CD14-positive monocyte (primary cell): ENCODE measurements at regions not wholly inside any gene's neighbourhood (a gene's known extent, or its start where the extent isn't known, plus 50 kb on each side); places are given as distances from the start of the nearest gene placed in this dataset.
A peak's percentile ranks its signal among the peaks of the same experiment; 100 is the strongest.

ENCODE experiments used
- DNase-seq, 3 donors: peaks; one replicate each; pipeline ENCODE4 v3.0.0-alpha.2; 2011 to 2022
- H2AFZ ChIP-seq: 2 replicates; pipeline ENCODE4 v1.6.0; 2012; ENCODE audit warnings: mild to moderate bottlenecking, low read depth, low read length, inconsistent platforms; ENCODE audit not compliant: insufficient read depth, poor library complexity, severe bottlenecking
- H3K27ac ChIP-seq, 2 donors: 1 replicate in 1 of 2; 2 replicates in 1 of 2; pipeline ENCODE4 v1.5.1; 2012 to 2013; ENCODE audit warnings: low read length in 2 of 2, control low read depth in 1 of 2, inconsistent platforms in 1 of 2, low read depth in 1 of 2, mild to moderate bottlenecking in 1 of 2
- H3K27me3 ChIP-seq, 2 donors: one replicate each; pipeline versions ENCODE4 v1.6.0 to v1.6.1; 2011 to 2013; ENCODE audit warnings: low read length in 2 of 2; ENCODE audit not compliant: control insufficient read depth in 2 of 2, insufficient read depth in 2 of 2
- H3K36me3 ChIP-seq, 2 donors: replicated peaks in 1 of 2; 1 replicate in 1 of 2; 2 replicates in 1 of 2; pipeline versions ENCODE4 v1.5.1 to v1.6.1; 2012 to 2013; ENCODE audit warnings: low read length in 2 of 2, control low read depth in 1 of 2, inconsistent platforms in 1 of 2, mild to moderate bottlenecking in 1 of 2; ENCODE audit not compliant: insufficient read depth in 2 of 2, control insufficient read depth in 1 of 2
- H3K4me1 ChIP-seq, 2 donors: 1 replicate in 1 of 2; 2 replicates in 1 of 2; pipeline versions ENCODE4 v1.5.1 to v1.6.1; 2012 to 2013; ENCODE audit warnings: low read length in 2 of 2, control low read depth in 1 of 2, inconsistent platforms in 1 of 2, mild to moderate bottlenecking in 1 of 2, moderate library complexity in 1 of 2; ENCODE audit not compliant: insufficient read depth in 2 of 2, control insufficient read depth in 1 of 2
- H3K4me2 ChIP-seq: replicated peaks from 2 replicates; pipeline ENCODE3; 2012; ENCODE audit warnings: low read length, moderate library complexity, mild to moderate bottlenecking; ENCODE audit not compliant: poor library complexity, severe bottlenecking; ENCODE audit errors: extremely low read depth
- H3K4me3 ChIP-seq, 3 experiments: fragments of 200-600 bp in 1 of 3; sonication (generic) in 1 of 3; replicated peaks in 1 of 3; 1 replicate in 2 of 3; 2 replicates in 1 of 3; pipeline ENCODE4 v1.5.1; 2011 to 2013; ENCODE audit warnings: low read length in 3 of 3, mild to moderate bottlenecking in 3 of 3, control low read depth in 2 of 3, low read depth in 2 of 3, inconsistent platforms in 1 of 3, moderate library complexity in 1 of 3
- H3K79me2 ChIP-seq: 2 replicates; pipeline ENCODE4 v1.6.0; 2012; ENCODE audit warnings: mild to moderate bottlenecking, control low read depth, inconsistent platforms, low read length, moderate library complexity; ENCODE audit not compliant: insufficient read depth
- H3K9ac ChIP-seq: 2 replicates; pipeline ENCODE4 v1.6.0; 2017; ENCODE audit warnings: low read length, mild to moderate bottlenecking; ENCODE audit not compliant: insufficient read depth, poor library complexity, severe bottlenecking
- H3K9me3 ChIP-seq, 2 donors: replicated peaks in 1 of 2; 1 replicate in 1 of 2; 2 replicates in 1 of 2; pipeline versions ENCODE4 v1.5.1 to v1.6.1; 2012 to 2013; ENCODE audit warnings: low read length in 2 of 2, control low read depth in 1 of 2; ENCODE audit not compliant: control insufficient read depth in 1 of 2, insufficient read depth in 1 of 2
- H4K20me1 ChIP-seq: 2 replicates; pipeline ENCODE4 v1.6.0; 2012; ENCODE audit warnings: mild to moderate bottlenecking, low read length, control low read depth, moderate library complexity; ENCODE audit not compliant: insufficient read depth
- H3K27ac Mint-ChIP-seq, 7 donors: one replicate each; pipeline ENCODE4 v1.8.0; 2020; ENCODE audit warnings: mild to moderate bottlenecking in 7 of 7, mixed read lengths in 7 of 7, moderate library complexity in 6 of 7, inconsistent platforms in 2 of 7
- H3K27me3 Mint-ChIP-seq, 3 donors: one replicate each; pipeline ENCODE4 v1.8.0; 2021 to 2022; ENCODE audit warnings: low read depth in 3 of 3, mild to moderate bottlenecking in 3 of 3, mixed read lengths in 3 of 3, moderate library complexity in 3 of 3, inconsistent platforms in 1 of 3
- H3K36me3 Mint-ChIP-seq, 2 donors: one replicate each; pipeline ENCODE4 v1.8.0; 2020; ENCODE audit warnings: mixed read lengths in 2 of 2, inconsistent platforms in 1 of 2, mild to moderate bottlenecking in 1 of 2
- H3K4me1 Mint-ChIP-seq: one replicate; pipeline ENCODE4 v1.8.0; 2020; ENCODE audit warnings: mild to moderate bottlenecking, mixed read lengths
- H3K4me3 Mint-ChIP-seq, 2 donors: one replicate each; pipeline ENCODE4 v1.8.0; 2020; ENCODE audit warnings: mild to moderate bottlenecking in 2 of 2, mixed read lengths in 2 of 2, moderate library complexity in 1 of 2
- H3K9me3 Mint-ChIP-seq, 7 donors: one replicate each; pipeline ENCODE4 v1.8.0; 2020 to 2022; ENCODE audit warnings: mixed read lengths in 7 of 7, mild to moderate bottlenecking in 6 of 7, moderate library complexity in 6 of 7, inconsistent platforms in 2 of 7
- CTCF ChIP-seq: fragments of 200-600 bp; IDR thresholded peaks from one replicate; pipeline ENCODE4 v1.8.0; 2022; ENCODE audit warnings: antibody characterized with exemption, mild to moderate bottlenecking
- WGBS: methylation state at CpG from one replicate; pipeline ENCODE4 v1.1.5; 2013; ENCODE audit warnings: missing lambda C conversion rate; ENCODE audit not compliant: insufficient coverage; 5-methylcytosine and 5-hydroxymethylcytosine counted together
- intact Hi-C, 2 donors: fragments of 100-400 bp; cut with micrococcal nuclease; formaldehyde crosslinking; loops; one replicate each; pipeline versions ENCODE4 v1.15.0 to v1.15.1; 2023

GRCh38 chr6:26199773-26200764 is 112.8 kb downstream of the HFE start:
- Histone ChIP-seq H3K4me1 (peaks cover 39 to 66% of the 10 kb centered on the region in 2 donors), H3K9me3 (no peaks in the 10 kb centered on the region), H4K20me1 (peaks cover 20% of the 10 kb centered on the region), H2AFZ (peak overlapping the region; percentile 71), H3K9ac (no peak overlapping the region), H3K4me2 (peak overlapping the region; percentile 91), H3K27me3 (no peaks in the 10 kb centered on the region), H3K27ac (peak overlapping the region; percentile 88 to 93), H3K4me3 (peak overlapping the region; percentile 53 to 93 (median 64)), H3K36me3 (no peaks in the 10 kb centered on the region), H3K79me2 (peaks cover 24% of the 10 kb centered on the region)
- H3K4me1 Mint-ChIP-seq: peaks cover 38% of the 10 kb centered on the region
- H3K27ac Mint-ChIP-seq: peak overlapping the region; percentile 93 to 98 (median 97)
- no peaks in the 10 kb centered on the region for H3K27me3 Mint-ChIP-seq
- H3K36me3 Mint-ChIP-seq: peaks cover 0 to 2% of the 10 kb centered on the region in 2 donors
- TF ChIP-seq CTCF: no peak
- H3K9me3 Mint-ChIP-seq: peaks cover 0 to 3% (median 2%) of the 10 kb centered on the region in 7 donors
- intact Hi-C loops: loop anchor here (5.0 to 10.0 kb wide), 3 partner anchors 72 to 87 kb away; a partner anchor contains a TSS
- peak overlapping the region; percentile 94 to 98 for H3K4me3 Mint-ChIP-seq
- DNase-seq: peak in 1 of 3 donors; percentile 26
- WGBS: 0% methylated on average over 11 of the region's 20 CpGs

- Mint-ChIP-seq H3K27ac (peak overlapping the region in 3 of 7 donors; percentile 33 to 74 (median 61)), H3K36me3 (no peaks in the 10 kb centered on the region), H3K9me3 (peaks cover 0 to 3% (median 2%) of the 10 kb centered on the region in 7 donors), H3K4me3 (no peak overlapping the region), H3K27me3 (no peaks in the 10 kb centered on the region), H3K4me1 (peaks cover 31% of the 10 kb centered on the region)
- H3K9ac ChIP-seq: no peak overlapping the region
- H2AFZ ChIP-seq: no peak overlapping the region
- peaks cover 16% of the 10 kb centered on the region for H3K79me2 ChIP-seq
- H3K4me2 ChIP-seq: no peak overlapping the region
- no peaks in the 10 kb centered on the region for H3K27me3 ChIP-seq
- H3K9me3 ChIP-seq: no peaks in the 10 kb centered on the region
- peaks cover 20% of the 10 kb centered on the region for H4K20me1 ChIP-seq
- no peak overlapping the region for H3K27ac ChIP-seq
- DNase-seq: no peak
- H3K36me3 ChIP-seq: no peaks in the 10 kb centered on the region
- H3K4me1 ChIP-seq: peaks cover 40 to 67% of the 10 kb centered on the region in 2 donors
- no peak for TF ChIP-seq CTCF
- intact Hi-C loops: no loop called here
- H3K4me3 ChIP-seq: no peak overlapping the region
- 93% methylated on average over 5 of the region's 16 CpGs for WGBS
Measured at GRCh38 chr6:26200918-26201721, 113.9 kb downstream of the HFE start.
